HCEC 1CT (cell line): ENCODE measurements at regions not wholly inside any gene's neighbourhood (a gene's known extent, or its start where the extent isn't known, plus 50 kb on each side); places are given as distances from the start of the nearest gene placed in this dataset.
A peak's percentile ranks its signal among the peaks of the same experiment; 100 is the strongest.

ENCODE experiments used
- DNase-seq: peaks from one replicate; pipeline ENCODE4 v3.0.0-alpha.2; 2017

DNA sequence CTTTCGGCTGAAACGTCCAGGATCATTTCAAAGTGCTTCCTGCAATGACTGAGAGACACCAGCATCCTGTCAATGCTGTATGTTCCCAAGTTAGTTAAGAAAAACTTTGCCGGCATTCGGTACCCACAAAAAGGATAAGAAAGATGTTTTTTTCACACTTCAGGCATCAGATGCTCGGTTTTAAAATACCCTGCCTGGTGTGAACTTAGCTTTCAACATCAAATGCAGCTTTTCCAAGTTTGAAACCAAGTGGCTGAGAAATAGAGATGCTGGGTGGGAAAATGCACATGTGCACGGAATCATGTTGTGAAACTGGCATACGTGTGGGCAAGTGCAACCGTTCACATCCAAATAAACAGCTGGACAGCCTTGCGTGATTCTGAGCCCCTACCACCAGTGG, 254.9 kb upstream of the IGF1R start:
- DNase-seq, result no peak

DNA sequence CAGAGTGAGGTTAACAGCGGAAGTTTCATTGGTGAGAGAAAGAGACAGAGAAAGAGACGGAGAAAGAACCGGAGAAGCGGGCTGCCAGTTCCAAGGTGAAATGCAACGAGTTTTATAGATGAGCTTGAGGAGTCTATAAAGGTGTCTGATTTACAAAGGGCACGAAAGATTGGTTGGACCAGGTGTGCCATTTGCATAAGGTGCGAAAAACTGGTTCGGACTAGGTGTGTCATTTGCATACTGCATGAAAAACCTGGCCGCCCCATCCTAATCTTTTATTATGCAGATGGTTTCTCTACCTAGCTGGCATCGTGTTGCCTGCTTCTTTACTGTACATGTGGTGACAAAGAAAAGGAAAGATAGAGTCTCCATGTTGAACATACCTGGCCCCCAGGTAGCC, 253.8 kb upstream of the IGF1R start:
- no peak for DNase-seq

DNA sequence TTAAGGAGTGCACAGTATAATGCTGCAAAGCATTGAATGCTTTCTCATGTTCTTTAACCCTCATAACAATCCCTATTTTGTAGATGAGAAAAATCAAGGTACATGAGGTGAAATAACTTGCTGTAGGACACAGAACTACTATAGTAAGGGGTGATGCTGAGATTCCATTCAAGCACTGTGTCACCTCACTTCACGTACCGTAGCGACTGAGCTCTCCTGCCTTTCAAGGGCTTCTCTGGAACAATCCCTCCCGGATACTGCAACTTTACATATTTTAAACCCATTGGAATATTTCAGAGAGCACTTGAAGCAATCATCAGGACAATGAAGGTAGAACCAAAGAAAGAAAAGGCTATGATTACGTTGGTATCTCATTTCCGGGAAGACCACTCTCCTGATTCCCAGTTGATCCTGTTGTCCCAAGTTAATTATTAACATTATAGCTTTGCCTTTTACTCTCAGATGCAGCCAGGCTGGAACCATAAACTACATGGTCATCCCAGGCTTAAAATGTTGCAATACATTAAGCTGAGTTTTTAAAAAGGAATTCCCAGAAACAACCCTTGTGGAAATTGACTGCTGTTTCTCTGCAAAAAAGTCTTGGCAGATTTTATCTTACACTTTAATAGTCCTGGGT, 252.2 kb upstream of the IGF1R start:
- DNase-seq, result no peak

DNA sequence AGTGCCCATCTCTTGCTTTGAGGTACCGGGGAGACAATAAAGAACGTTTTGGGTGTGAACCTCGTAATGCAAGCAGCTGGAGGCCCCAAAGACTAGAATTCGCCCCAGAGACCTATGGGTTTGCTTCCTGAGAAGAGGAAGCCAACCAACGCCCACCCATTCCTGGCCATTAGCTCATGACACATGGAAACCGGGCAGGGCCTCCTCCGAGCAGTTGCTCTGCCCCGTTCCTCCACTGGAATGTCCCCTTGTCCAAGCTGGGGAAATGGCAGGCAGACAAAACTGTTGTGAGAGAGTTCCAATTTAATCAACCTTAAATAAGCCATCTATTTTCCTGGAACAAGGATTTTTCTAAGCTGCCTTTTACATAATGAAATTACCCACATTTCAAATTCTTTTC, 250.9 kb upstream of the IGF1R start:
- DNase-seq, result no peak

DNA sequence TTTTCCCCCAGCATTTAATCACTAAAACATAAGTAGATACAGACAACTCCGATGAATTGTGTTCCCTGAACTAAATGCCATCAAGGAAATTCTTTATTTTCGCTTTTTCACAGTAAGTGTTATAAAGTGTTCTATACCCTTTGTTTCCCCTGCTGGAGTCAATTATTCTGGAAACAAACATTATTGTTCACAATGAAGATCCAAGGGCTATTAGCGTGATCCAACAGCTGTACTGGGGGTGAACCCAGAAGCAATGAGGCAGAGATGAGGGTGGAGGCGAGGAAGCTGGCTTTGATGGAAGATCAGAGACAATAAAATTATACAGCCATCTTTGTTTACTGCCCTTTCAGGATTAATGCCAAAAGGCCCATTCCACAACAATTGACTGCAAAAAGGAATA, 250.3 kb upstream of the IGF1R start:
- no peak for DNase-seq

DNA sequence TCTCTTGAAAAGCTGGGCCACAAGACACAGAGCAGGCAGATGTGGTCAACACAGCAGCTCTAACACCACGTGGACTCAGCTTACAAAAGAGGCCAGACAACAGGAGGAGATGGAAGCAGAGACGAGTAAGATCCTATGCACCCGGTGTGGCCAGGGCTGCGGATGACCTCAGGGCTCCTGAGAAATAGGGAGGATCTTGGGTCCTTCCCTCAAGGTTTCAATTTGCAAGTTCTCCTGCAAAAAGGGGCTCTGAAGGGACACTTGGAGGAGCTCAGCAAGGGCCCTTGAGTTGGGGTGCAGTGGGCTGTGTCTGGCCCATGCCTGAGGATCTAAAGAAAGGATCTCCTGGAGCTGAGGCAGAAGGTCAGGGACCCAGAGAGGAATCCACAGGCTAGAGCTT, 249.5 kb upstream of the IGF1R start:
- no peak for DNase-seq

DNA sequence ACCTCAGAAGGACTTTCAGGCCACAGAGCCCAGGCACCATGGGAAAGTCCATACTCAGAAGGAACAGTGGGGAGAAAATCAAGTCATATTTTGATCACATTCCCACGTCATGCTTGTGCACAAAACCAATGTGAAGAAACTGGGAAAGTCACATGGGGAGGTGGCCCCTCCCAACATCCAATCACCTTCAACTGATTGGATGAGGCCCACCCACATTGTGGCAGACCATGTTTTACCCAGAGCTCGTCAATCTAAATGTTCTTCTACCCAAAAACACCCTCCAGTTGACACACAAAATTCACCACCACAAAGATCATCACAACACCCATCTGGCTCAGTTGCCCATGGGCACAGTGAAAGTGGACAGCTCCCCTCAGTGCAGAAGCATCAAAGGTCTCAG, 248.2 kb upstream of the IGF1R start:
- no peak for DNase-seq

DNA sequence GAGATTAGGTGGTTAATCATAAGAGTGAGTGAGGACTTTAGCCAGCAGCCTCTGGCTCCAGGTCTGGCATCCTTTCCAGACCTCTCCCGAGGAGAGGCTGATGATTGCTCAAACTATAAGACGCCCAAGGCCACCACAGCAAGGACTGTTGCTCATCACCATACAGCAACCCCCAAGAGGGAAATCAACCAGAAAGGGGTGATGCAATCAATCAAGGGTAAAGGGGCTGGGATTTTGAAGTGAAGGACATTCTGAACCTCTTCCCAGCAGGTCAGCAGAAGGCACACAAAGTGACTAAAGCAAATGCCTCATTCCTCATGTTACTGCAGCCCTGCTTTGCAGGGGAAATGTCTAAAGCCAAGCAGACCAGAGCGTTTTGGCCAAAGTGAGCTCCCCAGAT, 247.3 kb upstream of the IGF1R start:
- DNase-seq, result no peak

DNA sequence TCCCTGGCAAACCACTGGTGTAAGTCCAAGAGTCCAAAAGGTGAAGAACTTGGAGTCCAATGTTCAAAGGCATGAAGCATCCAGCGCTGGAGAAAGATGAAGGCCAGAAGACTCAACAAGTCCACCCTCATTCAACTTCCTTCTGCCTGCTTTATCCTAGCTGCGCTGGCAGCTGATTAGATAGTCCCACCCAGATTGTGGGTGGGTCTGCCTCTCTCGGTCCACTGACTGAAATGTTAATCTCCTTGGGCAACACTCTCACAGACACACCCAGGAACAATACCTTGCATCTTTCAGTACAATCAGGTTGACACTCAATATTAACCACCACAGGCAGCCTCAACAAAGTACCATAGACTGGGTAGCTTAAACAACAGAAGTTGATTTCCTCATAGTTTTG, 245.9 kb upstream of the IGF1R start:
- DNase-seq, result no peak

DNA sequence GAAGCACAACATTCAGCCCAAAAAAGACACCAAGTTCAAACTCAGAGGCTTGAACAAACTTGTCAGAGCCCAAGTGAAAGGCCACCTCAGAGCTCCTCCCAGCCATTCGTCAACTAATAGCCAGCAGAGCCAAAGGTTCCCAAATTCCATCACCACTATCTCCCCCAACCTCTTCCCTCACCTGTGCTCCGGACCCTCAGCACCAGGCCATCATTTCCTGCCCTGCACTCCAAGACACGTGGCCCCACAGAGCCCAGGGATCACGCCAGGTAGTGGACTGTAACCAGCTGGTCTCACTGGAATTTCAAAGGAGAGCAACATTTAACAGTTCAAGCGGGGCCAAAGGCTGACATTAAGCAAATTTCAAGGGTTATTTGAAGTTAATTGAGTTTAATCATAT, 245.2 kb upstream of the IGF1R start:
- no peak for DNase-seq

DNA sequence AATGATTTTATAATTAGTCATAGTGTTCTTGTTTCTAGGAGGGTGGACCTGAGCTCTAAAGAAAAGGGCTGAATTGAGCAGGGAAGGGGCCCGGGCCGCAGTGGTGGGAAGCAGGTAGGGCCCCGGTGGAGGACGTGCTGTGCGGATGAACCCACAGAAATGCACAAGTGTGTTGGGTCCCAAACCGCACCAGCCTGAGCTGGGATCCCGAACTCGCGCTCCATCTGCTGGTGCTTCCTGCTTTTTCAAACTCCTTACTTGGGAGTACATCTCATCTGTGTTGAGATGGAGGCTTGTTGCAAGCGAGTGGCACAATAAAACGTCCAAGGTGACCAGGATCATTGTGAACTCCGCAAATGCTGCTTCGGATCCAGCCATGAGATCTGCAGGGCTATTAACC, 244.8 kb upstream of the IGF1R start:
- DNase-seq, result no peak

DNA sequence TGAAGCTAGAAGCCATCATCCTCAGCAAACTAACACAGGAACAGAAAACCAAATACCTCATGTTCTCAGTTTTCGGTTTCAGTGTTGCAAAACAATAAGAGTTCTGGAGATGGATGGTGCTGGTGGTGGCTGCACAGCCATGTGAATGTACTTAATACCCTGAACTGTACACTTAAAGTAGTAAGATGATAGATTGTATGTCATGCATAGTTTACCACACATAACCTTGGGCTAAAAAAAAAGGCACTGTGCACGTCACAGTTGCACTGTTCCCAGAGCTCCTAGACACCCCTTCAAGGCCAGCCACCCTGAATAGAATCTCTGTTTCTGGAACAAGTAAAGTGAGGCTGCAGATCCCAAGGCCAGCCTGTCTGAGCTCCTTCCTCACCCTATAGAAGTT, 243.3 kb upstream of the IGF1R start:
- DNase-seq, result no peak

DNA sequence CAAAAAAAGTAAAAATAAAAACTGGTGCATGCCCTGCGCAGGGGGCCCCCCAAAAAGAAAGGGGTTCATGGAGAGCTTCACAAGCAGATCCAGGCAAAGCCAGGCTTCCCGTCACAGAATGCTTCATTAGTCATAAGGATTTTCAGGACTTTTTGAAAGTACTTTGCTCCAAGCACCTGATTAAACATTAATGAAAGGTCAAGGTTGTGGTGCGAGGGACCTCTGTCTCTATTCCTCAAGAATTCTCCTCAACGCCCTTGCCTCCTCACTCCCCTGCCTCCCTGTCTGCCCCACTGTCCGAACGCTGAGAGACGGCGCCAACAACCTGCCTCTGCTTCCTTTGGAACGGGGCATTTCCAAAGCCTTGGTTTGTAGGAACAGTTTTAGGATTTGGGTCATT, 240.1 kb upstream of the IGF1R start:
- DNase-seq, result no peak

DNA sequence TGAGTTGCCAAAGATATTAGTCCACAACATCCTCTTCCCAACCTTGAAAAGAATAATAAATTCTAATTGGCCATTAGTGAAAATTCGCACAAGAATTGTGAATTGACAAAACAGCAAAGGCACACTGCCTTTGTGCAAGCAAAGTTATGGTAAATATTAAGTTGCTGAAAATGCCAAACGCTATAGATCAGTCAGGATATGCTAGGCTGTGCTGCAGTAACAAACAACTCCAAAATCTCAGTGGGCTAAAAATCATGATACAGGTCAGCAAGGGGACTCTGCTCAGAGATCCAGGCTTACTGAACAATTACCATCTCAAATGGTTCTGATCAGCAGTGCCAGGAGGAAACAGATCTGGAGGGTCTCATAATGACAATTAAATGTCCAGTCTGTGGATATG, 238.0 kb upstream of the IGF1R start:
- DNase-seq, result no peak

DNA sequence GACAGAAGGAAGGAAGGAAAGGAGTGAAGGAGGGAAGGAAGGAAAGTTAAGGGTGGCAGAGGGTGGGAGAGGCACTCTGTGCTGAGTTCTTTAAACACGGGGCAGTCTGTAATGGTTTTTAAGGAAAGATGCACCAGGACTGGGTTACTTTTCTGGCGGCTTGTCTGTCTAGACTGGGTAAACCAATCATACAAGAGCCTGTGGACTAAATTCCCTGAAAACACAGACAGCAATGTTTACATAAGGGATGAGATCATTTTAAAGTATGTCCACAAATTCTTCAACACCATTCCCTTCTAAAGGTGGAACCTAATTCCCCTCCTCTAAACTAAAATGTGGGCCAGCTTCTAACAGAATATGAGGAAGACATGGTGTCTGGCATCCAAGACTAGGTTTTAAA, 235.5 kb upstream of the IGF1R start:
- DNase-seq, result no peak

DNA sequence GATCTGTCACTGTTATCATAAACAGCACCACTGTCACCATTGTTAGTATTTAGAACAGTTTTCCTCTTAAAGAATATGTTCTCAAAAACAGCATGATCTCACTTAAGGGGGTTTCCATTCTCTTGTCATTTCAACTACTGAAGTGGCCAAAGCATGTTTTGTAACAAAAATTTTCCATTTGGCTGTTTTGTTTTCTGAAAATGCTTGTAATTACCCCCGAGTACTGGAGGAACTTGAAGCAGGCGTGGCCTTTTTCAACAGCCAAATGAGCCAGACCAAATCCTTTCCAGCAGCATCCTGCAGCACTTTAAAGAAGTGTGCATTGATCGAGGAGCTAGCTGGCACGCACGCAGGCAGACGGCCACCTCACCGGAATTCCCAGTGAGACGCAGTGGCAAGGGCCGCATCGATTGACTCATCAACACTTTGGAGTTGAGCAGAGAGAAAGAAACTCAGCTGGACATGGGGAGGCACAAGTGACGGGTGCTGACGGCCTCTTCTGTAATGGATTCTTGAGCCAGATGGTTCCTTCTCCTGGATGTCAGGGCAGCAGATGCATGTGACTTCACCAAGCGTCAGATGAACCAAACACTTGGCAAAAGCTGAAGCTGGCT, 234.3 kb upstream of the IGF1R start:
- no peak for DNase-seq

DNA sequence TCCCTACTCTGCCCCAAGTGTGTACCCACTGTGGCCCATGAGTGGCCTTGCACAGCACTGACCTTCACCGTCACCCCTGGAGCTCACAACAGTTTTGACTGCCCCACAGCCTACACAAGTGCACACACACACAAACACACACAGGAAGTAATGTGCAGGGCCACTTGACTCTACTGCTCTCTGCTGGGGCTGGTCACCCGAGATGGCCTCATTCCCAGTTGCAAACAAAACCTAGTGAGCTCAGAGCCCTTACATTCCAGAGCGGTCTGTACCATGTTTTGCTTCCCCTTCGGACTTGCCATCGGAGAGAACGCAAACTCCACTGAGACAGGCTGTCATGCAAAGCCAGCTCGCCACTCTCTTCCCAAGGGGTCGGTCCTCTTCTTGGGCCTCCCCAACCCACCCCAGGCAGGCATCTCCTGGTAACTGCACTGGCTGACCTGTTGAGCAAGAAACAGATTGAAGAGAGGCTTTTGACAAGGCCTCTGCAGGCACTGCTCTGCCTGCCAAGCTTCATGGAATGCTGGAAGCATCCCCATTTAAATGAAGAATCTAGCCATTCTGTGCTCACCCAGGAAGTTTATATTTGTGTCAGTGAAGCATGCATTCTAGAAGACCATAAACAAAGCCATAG, 232.0 kb upstream of the IGF1R start:
- no peak for DNase-seq

DNA sequence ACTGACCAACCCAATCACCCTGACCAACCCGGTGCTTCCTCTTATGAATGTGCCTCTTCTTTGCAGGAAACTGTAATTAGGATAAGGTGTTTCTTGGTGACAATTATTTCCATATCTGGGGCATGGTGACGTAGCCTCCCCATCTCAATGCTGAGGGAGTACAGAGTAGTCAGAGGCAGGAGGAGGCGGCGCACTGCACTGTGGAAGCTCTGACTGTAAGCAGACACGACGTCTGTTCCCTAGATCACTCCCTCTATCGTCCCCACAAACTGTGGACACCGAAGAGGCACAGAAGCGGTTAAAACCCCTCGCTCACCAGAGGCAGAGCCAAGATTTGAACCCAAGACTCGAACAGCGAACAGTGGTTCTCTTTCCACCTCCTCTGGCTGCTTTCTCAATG, 231.0 kb upstream of the IGF1R start:
- no peak for DNase-seq

DNA sequence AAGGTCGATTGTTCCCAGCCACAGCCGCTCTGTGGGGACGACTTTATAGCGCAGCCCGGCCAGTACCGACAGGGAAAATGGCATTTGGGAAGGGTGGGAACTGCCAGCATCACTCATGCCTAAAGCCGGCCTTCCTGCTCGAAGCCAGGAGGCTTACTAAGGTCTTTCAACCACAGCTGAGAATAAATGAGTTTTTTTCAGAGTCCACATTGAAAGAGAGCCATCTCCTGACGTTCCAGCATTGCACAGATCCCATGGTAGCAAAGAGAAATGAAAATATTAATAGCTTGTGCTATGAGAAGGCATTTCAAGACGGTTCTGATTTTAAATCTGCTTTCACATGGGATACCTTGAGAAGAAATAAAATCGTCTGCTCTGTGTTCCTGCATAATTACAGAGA, 230.2 kb upstream of the IGF1R start:
- DNase-seq, result no peak

DNA sequence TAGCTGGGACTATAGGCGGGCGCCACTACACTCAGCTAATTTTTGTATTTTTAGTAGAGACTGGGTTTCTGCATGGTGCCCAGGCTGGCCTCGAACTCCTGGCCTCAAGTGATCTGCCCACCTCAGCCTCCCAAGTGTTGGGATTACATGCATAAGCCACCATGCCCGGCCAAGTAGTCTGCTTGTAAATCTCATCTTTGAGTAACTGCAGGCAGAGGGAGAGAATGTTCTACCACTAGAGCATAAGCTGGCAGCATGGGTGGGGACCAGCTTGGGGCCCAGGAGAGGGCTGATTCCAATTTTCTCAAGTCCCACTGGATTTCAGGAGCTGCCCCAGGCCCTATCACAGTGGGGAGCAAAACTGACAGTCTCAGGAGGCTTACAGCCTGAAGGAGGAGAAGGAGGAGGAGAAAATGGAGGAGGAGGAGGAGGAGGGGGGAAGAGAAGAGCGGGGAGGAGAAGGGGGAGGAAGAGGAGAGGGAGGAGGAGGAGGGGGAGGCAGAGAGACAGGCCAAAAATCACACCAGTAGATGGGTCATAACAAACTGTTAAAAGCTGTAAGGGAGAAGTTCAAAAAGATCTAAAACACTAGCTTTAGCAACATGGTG, 229.1 kb upstream of the IGF1R start:
- DNase-seq, result no peak

DNA sequence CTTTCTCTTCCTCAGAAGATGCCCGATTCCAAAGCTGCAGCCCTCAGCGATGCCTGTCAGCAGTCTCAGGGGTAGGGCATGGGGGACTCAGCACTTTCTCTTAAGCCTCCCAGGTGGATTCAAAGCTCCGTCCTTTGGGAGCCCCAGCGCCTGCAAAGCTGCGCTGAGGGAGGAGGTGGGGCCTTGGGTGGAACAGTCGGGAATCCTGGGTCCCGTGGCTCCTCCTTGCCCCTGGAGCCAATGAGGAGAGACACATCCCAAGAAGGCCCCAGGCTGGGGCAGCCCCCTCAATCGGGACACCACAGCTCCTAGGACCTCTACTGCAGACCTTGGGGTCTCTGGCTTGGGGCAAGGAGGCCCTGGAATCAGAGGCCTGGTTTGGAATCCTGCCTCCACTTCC, 227.5 kb upstream of the IGF1R start:
- no peak for DNase-seq

DNA sequence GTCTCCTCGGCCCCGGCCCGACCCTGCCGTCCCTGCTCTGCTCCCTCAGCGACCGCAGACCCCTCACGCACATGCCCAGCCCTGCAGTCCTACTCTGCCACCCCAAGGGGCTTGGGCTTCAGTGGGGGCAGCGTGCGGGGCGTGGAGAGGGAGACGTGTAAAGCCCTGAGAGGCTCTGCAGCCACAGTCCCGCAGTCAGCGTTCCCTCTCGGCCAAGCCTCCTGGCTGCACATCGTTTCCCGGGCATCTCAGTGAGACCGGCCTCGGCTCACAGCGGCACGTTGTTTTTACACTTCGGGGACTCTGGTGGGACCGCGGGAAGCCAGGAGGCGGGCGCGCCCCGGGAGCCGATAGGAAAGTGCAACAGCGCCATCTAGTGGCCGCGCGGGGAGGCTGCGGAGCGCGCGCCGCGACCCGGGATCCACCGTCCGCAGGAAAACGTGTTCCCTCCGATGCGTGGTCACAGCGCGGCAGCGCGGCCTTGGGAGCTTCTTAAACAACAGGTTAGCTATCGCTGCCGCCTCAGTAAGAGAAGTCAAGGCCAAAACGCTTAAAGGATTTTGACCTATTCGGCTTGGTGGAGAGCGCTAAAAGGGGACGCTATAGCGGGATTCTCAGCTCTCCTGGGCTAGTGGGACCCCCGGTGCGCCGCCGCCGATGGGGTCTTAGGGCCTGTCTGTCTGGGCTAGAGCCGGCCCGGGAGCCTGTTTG, 226.8 kb upstream of the IGF1R start:
- DNase-seq, result peak; percentile 38

DNA sequence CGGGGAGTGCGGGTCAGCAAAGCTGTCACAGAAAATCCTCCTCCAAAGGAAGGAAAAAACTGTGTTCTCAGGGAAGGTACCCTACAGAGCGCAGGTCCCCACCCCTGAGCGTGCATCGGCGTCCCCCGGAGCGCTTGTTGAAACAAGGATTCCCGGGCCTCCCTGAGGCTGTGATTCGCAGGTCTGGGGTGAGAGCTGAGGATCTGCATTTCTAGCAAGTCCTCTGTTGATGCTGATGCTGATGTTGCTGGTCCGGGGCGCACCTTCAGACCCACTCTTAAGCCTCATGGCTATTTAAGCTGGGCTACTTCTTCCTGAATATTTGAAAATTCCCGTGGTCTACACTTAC, 226.2 kb upstream of the IGF1R start:
- no peak for DNase-seq

DNA sequence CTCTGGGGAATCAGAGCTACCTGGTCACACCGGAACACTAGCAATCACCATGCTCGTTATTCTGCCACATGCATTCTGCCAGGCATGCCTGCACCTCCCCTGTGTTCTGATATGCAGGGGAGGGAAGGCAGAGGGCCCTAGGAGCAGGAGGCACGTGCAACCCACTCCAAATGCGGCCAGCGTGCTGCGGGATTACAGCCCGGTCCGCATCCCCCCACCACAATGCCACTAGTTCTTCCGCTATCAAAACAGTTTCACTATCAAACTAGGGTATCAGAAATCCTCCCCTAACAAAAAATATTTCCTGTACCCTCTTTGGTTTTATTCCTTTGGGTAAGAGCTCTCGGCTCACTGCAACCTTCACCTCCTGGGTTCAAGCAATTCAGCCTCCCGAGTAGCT, 223.2 kb upstream of the IGF1R start:
- no peak for DNase-seq
